Kidney tubule cell (primary cell): ENCODE measurements at regions not wholly inside any gene's neighbourhood (a gene's known extent, or its start where the extent isn't known, plus 50 kb on each side); places are given as distances from the start of the nearest gene placed in this dataset.
"Not testable (repeated sequence)": the region's sequence is repeated elsewhere in the genome, so short reads cannot be mapped to it uniquely, and the experiment has no call there.

ENCODE experiments used
- DNase-seq: peaks from one replicate; pipeline ENCODE4 v3.0.0-alpha.2; 2018; ENCODE audit warnings: low spot score

- DNase-seq: no peak
Measured at GRCh38 chr6:94227741-94228140, 808.4 kb upstream of the EPHA7 start.

GRCh38 chr6:94217836-94218235 lies 798.5 kb upstream of the EPHA7 start:
- DNase-seq: no peak

GRCh38 chr6:94215552-94215951 lies 796.2 kb upstream of the EPHA7 start:
- no peak for DNase-seq

- DNase-seq: no peak
Measured at GRCh38 chr6:94213226-94213625, 793.9 kb upstream of the EPHA7 start.

- DNase-seq: no peak
Measured at GRCh38 chr6:94196891-94197290, 777.5 kb upstream of the EPHA7 start.

- DNase-seq: no peak
Measured at GRCh38 chr6:94190030-94190429, 770.7 kb upstream of the EPHA7 start.

- DNase-seq: no peak
Measured at GRCh38 chr6:94184666-94185464, 765.5 kb upstream of the EPHA7 start.

GRCh38 chr6:94177429-94177828 lies 758.1 kb upstream of the EPHA7 start:
- DNase-seq: no peak

GRCh38 chr6:94175465-94175864 lies 756.1 kb upstream of the EPHA7 start:
- no peak for DNase-seq

GRCh38 chr6:94163877-94164276 lies 744.5 kb upstream of the EPHA7 start:
- no peak for DNase-seq

- DNase-seq: no peak
Measured at GRCh38 chr6:94150886-94151285, 731.5 kb upstream of the EPHA7 start.

- DNase-seq: no peak
Measured at GRCh38 chr6:94144807-94145206, 725.4 kb upstream of the EPHA7 start.

- DNase-seq: not testable (repeated sequence)
Measured at GRCh38 chr6:94137178-94137577, 717.8 kb upstream of the EPHA7 start.

GRCh38 chr6:94133106-94133505 lies 713.7 kb upstream of the EPHA7 start:
- DNase-seq: no peak

GRCh38 chr6:94131271-94131670 lies 711.9 kb upstream of the EPHA7 start:
- DNase-seq: no peak

- no peak for DNase-seq
Measured at GRCh38 chr6:94130478-94130877, 711.1 kb upstream of the EPHA7 start.

GRCh38 chr6:94129926-94130325 lies 710.6 kb upstream of the EPHA7 start:
- no peak for DNase-seq

GRCh38 chr6:94127716-94128115 lies 708.4 kb upstream of the EPHA7 start:
- DNase-seq: no peak

GRCh38 chr6:94124333-94124732 lies 705.0 kb upstream of the EPHA7 start:
- no peak for DNase-seq

- no peak for DNase-seq
Measured at GRCh38 chr6:94121094-94121493, 701.7 kb upstream of the EPHA7 start.

- DNase-seq: peak; percentile 4
Measured at GRCh38 chr6:94099072-94099471, 679.7 kb upstream of the EPHA7 start.

GRCh38 chr6:94095961-94096360 lies 676.6 kb upstream of the EPHA7 start:
- no peak for DNase-seq

- DNase-seq: no peak
Measured at GRCh38 chr6:94089941-94090340, 670.6 kb upstream of the EPHA7 start.

- no peak for DNase-seq
Measured at GRCh38 chr6:94088870-94089269, 669.5 kb upstream of the EPHA7 start.
